Activated T-helper 17 cell treated with anti-CD3 and anti-CD28 coated beads, Interleukin-2, amount 50 U/mL, for 72 hours (primary cell): ENCODE measurements at regions not wholly inside any gene's neighbourhood (a gene's known extent, or its start where the extent isn't known, plus 50 kb on each side); places are given as distances from the start of the nearest gene placed in this dataset.

Source experiments
- ATAC-seq: fragments of 150-1000 bp; cut with Tn5 transposase; replicated peaks from 2 replicates; pipeline ENCODE4 v1.10.0; 2021; ENCODE audit warnings: mild to moderate bottlenecking, moderate library complexity
- H3K27ac Mint-ChIP-seq: one replicate; pipeline ENCODE4 v1.8.0; 2022; ENCODE audit warnings: mixed read lengths
- H3K27me3 Mint-ChIP-seq: one replicate; pipeline ENCODE4 v1.8.0; 2022; ENCODE audit warnings: mixed read lengths
- H3K36me3 Mint-ChIP-seq: one replicate; pipeline ENCODE4 v1.8.0; 2022; ENCODE audit warnings: low read depth, mild to moderate bottlenecking, mixed read lengths
- H3K4me1 Mint-ChIP-seq: one replicate; pipeline ENCODE4 v1.8.0; 2022; ENCODE audit warnings: mixed read lengths
- H3K4me3 Mint-ChIP-seq: one replicate; pipeline ENCODE4 v1.8.0; 2022; ENCODE audit warnings: mild to moderate bottlenecking, mixed read lengths
- H3K9me3 Mint-ChIP-seq: one replicate; pipeline ENCODE4 v1.8.0; 2022; ENCODE audit warnings: mixed read lengths

- no peak for ATAC-seq
- H3K4me3 Mint-ChIP-seq: no peak overlapping the region
- H3K27me3 Mint-ChIP-seq: peaks cover under 1% of the 10 kb centered on the region
- no peak overlapping the region for H3K27ac Mint-ChIP-seq
- H3K9me3 Mint-ChIP-seq: peaks cover 4% of the 10 kb centered on the region
- H3K36me3 Mint-ChIP-seq: no peaks in the 10 kb centered on the region
- H3K4me1 Mint-ChIP-seq: no peaks in the 10 kb centered on the region
Observed at GRCh38 chr22:44611880-44612496, 90.0 kb upstream of the PRR5 start.

- H3K27me3 Mint-ChIP-seq: peaks cover 7% of the 10 kb centered on the region
- no peak overlapping the region for H3K27ac Mint-ChIP-seq
- ATAC-seq: no peak
- peaks cover 4% of the 10 kb centered on the region for H3K9me3 Mint-ChIP-seq
- no peak overlapping the region for H3K4me3 Mint-ChIP-seq
- no peaks in the 10 kb centered on the region for H3K4me1 Mint-ChIP-seq
- no peaks in the 10 kb centered on the region for H3K36me3 Mint-ChIP-seq
Observed at GRCh38 chr22:44610071-44610470, 91.9 kb upstream of the PRR5 start.

GRCh38 chr22:44609400-44609988, 92.5 kb upstream of the PRR5 start:
- Mint-ChIP-seq H3K4me1 (no peaks in the 10 kb centered on the region), H3K27ac (no peak overlapping the region)

GRCh38 chr22:44608597-44609399, 93.2 kb upstream of the PRR5 start:
- H3K36me3 Mint-ChIP-seq: no peaks in the 10 kb centered on the region
- peaks cover 4% of the 10 kb centered on the region for H3K9me3 Mint-ChIP-seq
- H3K27ac Mint-ChIP-seq: no peak overlapping the region
- H3K4me3 Mint-ChIP-seq: no peak overlapping the region
- H3K4me1 Mint-ChIP-seq: no peaks in the 10 kb centered on the region
- ATAC-seq: no peak
- H3K27me3 Mint-ChIP-seq: peaks cover 13% of the 10 kb centered on the region

More at GRCh38 chr22:44609400-44609988, 92.5 kb upstream of the PRR5 start:
- H3K9me3 Mint-ChIP-seq: peaks cover 4% of the 10 kb centered on the region
- H3K4me3 Mint-ChIP-seq: no peak overlapping the region
- peaks cover 10% of the 10 kb centered on the region for H3K27me3 Mint-ChIP-seq
- H3K36me3 Mint-ChIP-seq: no peaks in the 10 kb centered on the region
- no peak for ATAC-seq

GRCh38 chr22:44606126-44606525, 95.9 kb upstream of the PRR5 start:
- Mint-ChIP-seq H3K36me3 (no peaks in the 10 kb centered on the region), H3K4me1 (no peaks in the 10 kb centered on the region), H3K27ac (no peak overlapping the region), H3K27me3 (peaks cover 13% of the 10 kb centered on the region), H3K9me3 (peaks cover under 1% of the 10 kb centered on the region), H3K4me3 (no peak overlapping the region)
- ATAC-seq: no peak

- Mint-ChIP-seq H3K27ac (no peak overlapping the region), H3K27me3 (peaks cover 13% of the 10 kb centered on the region), H3K4me1 (no peaks in the 10 kb centered on the region), H3K9me3 (no peaks in the 10 kb centered on the region), H3K36me3 (no peaks in the 10 kb centered on the region), H3K4me3 (no peak overlapping the region)
- no peak for ATAC-seq
Observed at GRCh38 chr22:44605486-44605885, 96.5 kb upstream of the PRR5 start.

GRCh38 chr22:44604991-44605390, 97.0 kb upstream of the PRR5 start:
- ATAC-seq: no peak
- Mint-ChIP-seq H3K4me1 (no peaks in the 10 kb centered on the region), H3K27ac (no peak overlapping the region), H3K27me3 (peaks cover 13% of the 10 kb centered on the region), H3K9me3 (no peaks in the 10 kb centered on the region), H3K36me3 (no peaks in the 10 kb centered on the region), H3K4me3 (no peak overlapping the region)

- no peak overlapping the region for H3K27ac Mint-ChIP-seq
Observed at GRCh38 chr22:44604455-44604854, 97.5 kb upstream of the PRR5 start.

GRCh38 chr22:44603767-44604166, 98.2 kb upstream of the PRR5 start:
- ATAC-seq: no peak
- H3K4me3 Mint-ChIP-seq: no peak overlapping the region
- no peaks in the 10 kb centered on the region for H3K36me3 Mint-ChIP-seq
- no peaks in the 10 kb centered on the region for H3K4me1 Mint-ChIP-seq
- no peak overlapping the region for H3K27ac Mint-ChIP-seq
- H3K27me3 Mint-ChIP-seq: peaks cover 13% of the 10 kb centered on the region
- no peaks in the 10 kb centered on the region for H3K9me3 Mint-ChIP-seq

More at GRCh38 chr22:44604455-44604854, 97.5 kb upstream of the PRR5 start:
- no peak for ATAC-seq
- Mint-ChIP-seq H3K36me3 (no peaks in the 10 kb centered on the region), H3K4me3 (no peak overlapping the region), H3K27me3 (peaks cover 13% of the 10 kb centered on the region), H3K4me1 (no peaks in the 10 kb centered on the region), H3K9me3 (no peaks in the 10 kb centered on the region)

GRCh38 chr22:44601725-44602124, 100.3 kb upstream of the PRR5 start:
- Mint-ChIP-seq H3K36me3 (no peaks in the 10 kb centered on the region), H3K4me3 (no peak overlapping the region), H3K27me3 (peaks cover 9% of the 10 kb centered on the region), H3K9me3 (no peaks in the 10 kb centered on the region), H3K4me1 (no peaks in the 10 kb centered on the region), H3K27ac (no peak overlapping the region)
- no peak for ATAC-seq

GRCh38 chr22:44601189-44601588, 100.8 kb upstream of the PRR5 start:
- ATAC-seq: no peak
- H3K27ac Mint-ChIP-seq: no peak overlapping the region
- H3K4me3 Mint-ChIP-seq: no peak overlapping the region
- no peaks in the 10 kb centered on the region for H3K9me3 Mint-ChIP-seq
- H3K27me3 Mint-ChIP-seq: peaks cover 8% of the 10 kb centered on the region
- no peaks in the 10 kb centered on the region for H3K36me3 Mint-ChIP-seq
- no peaks in the 10 kb centered on the region for H3K4me1 Mint-ChIP-seq

- Mint-ChIP-seq H3K27ac (no peak overlapping the region), H3K27me3 (peaks cover 9% of the 10 kb centered on the region), H3K4me1 (no peaks in the 10 kb centered on the region), H3K36me3 (no peaks in the 10 kb centered on the region), H3K4me3 (no peak overlapping the region), H3K9me3 (no peaks in the 10 kb centered on the region)
- no peak for ATAC-seq
Observed at GRCh38 chr22:44600207-44600785, 101.7 kb upstream of the PRR5 start.

GRCh38 chr22:44599500-44600140, 101.6 kb upstream of the RTL6 start:
- Mint-ChIP-seq H3K9me3 (no peaks in the 10 kb centered on the region), H3K27me3 (peaks cover 12% of the 10 kb centered on the region), H3K4me3 (no peak overlapping the region), H3K4me1 (no peaks in the 10 kb centered on the region), H3K27ac (no peak overlapping the region), H3K36me3 (no peaks in the 10 kb centered on the region)
- no peak for ATAC-seq

- Mint-ChIP-seq H3K4me1 (no peaks in the 10 kb centered on the region), H3K36me3 (no peaks in the 10 kb centered on the region), H3K27me3 (peaks cover 13% of the 10 kb centered on the region), H3K4me3 (no peak overlapping the region), H3K27ac (no peak overlapping the region), H3K9me3 (no peaks in the 10 kb centered on the region)
- ATAC-seq: no peak
Observed at GRCh38 chr22:44599084-44599483, 101.1 kb upstream of the RTL6 start.
